B cell (primary cell): ENCODE measurements at regions not wholly inside any gene's neighbourhood (a gene's known extent, or its start where the extent isn't known, plus 50 kb on each side); places are given as distances from the start of the nearest gene placed in this dataset.

ENCODE experiments used
- ATAC-seq: fragments of 200-7000 bp; cut with Tn5 transposase; one replicate; pipeline ENCODE4 v1.10.0; 2021; ENCODE audit warnings: low read depth, mild to moderate bottlenecking, moderate number of reproducible peaks, moderate library complexity
- CTCF ChIA-PET: fragments of 350-600 bp; sonication (Branson Sonifier 250); formaldehyde crosslinking; loops from one replicate; lab custom pipeline; 2021; ENCODE audit warnings: antibody characterized with exemption, inconsistent platforms; lab: Charles Lee
- POLR2A ChIA-PET: fragments of 350-600 bp; sonication (Branson Sonifier 250); formaldehyde crosslinking; loops from one replicate; lab custom pipeline; 2021; ENCODE audit warnings: antibody characterized with exemption; lab: Charles Lee
- DNase-seq: peaks from one replicate; pipeline ENCODE4 v3.0.0; 2013
- H2AFZ ChIP-seq: 2 replicates; pipeline ENCODE4 v1.6.1; 2012; ENCODE audit warnings: mild to moderate bottlenecking, low read depth, low read length; ENCODE audit not compliant: insufficient read depth, poor library complexity, severe bottlenecking
- H3K27ac ChIP-seq, 2 donors: 1 replicate in 1 of 2; 2 replicates in 1 of 2; pipeline ENCODE4 v1.5.1; 2012 to 2013; ENCODE audit warnings: low read length in 2 of 2, mild to moderate bottlenecking in 2 of 2, moderate library complexity in 1 of 2
- H3K27me3 ChIP-seq, 4 experiments: fragments of 200-600 bp in 1 of 4; sonication (generic) in 1 of 4; replicated peaks in 1 of 4; 1 replicate in 2 of 4; 2 replicates in 2 of 4; pipeline versions ENCODE4 v1.6.1 to v1.7.0; 2013 to 2016; ENCODE audit warnings: low read length in 3 of 4, mild to moderate bottlenecking in 2 of 4, mixed read lengths in 1 of 4, moderate library complexity in 1 of 4; ENCODE audit not compliant: insufficient read depth in 4 of 4, control insufficient read depth in 3 of 4; ENCODE audit errors: control extremely low read depth in 1 of 4
- H3K36me3 ChIP-seq, 2 experiments: replicated peaks in 1 of 2; 1 replicate in 1 of 2; 2 replicates in 1 of 2; pipeline versions ENCODE4 v1.6.1 to v1.7.1; 2013; ENCODE audit warnings: low read length in 1 of 2; ENCODE audit not compliant: insufficient read depth in 2 of 2, control insufficient read depth in 1 of 2; ENCODE audit errors: control extremely low read depth in 1 of 2, extremely low read depth in 1 of 2
- H3K4me1 ChIP-seq, 2 donors: fragments of 200-600 bp in 1 of 2; sonication (generic) in 1 of 2; 1 replicate in 1 of 2; 2 replicates in 1 of 2; pipeline versions ENCODE4 v1.5.1 to v1.6.1; 2013 to 2017; ENCODE audit warnings: low read length in 2 of 2; ENCODE audit not compliant: control insufficient read depth in 2 of 2, insufficient read depth in 2 of 2
- H3K4me2 ChIP-seq: replicated peaks from 2 replicates; pipeline ENCODE3; 2012; ENCODE audit warnings: mild to moderate bottlenecking, low read depth, low read length; ENCODE audit not compliant: poor library complexity, severe bottlenecking
- H3K4me3 ChIP-seq, 5 experiments: fragments of 200-600 bp in 1 of 5; sonication (generic) in 1 of 5; 1 replicate in 3 of 5; 2 replicates in 2 of 5; pipeline versions ENCODE4 v1.5.1 to v1.7.0; 2011 to 2016; ENCODE audit warnings: low read length in 4 of 5, mild to moderate bottlenecking in 4 of 5, low read depth in 2 of 5, control low read depth in 1 of 5, moderate library complexity in 1 of 5; ENCODE audit not compliant: insufficient read depth in 1 of 5; ENCODE audit errors: control extremely low read depth in 1 of 5, extremely low read depth in 1 of 5
- H3K79me2 ChIP-seq: fragments of 200-600 bp; sonication (generic); one replicate; pipeline ENCODE4 v1.6.0; 2016; ENCODE audit warnings: low read length; ENCODE audit not compliant: control insufficient read depth, insufficient read depth
- H3K9ac ChIP-seq: fragments of 200-600 bp; sonication (generic); 2 replicates; pipeline ENCODE4 v1.6.1; 2017; ENCODE audit warnings: mild to moderate bottlenecking, low read length, moderate library complexity
- H3K9me3 ChIP-seq, 3 donors: one replicate each; pipeline versions ENCODE4 v1.6.1 to v1.7.1; 2013; ENCODE audit warnings: low read length in 2 of 3; ENCODE audit not compliant: control insufficient read depth in 2 of 3, insufficient read depth in 1 of 3; ENCODE audit errors: control extremely low read depth in 1 of 3
- H4K20me1 ChIP-seq: 2 replicates; pipeline ENCODE4 v1.6.0; 2012; ENCODE audit warnings: mild to moderate bottlenecking, low read length; ENCODE audit not compliant: insufficient read depth, control insufficient read depth, poor library complexity, severe bottlenecking
- H3K27ac Mint-ChIP-seq: one replicate; pipeline ENCODE4 v1.8.0; 2021; ENCODE audit warnings: mixed read lengths
- H3K27me3 Mint-ChIP-seq: one replicate; pipeline ENCODE4 v1.8.0; 2021; ENCODE audit warnings: mixed read lengths
- H3K4me1 Mint-ChIP-seq: one replicate; pipeline ENCODE4 v1.8.0; 2021; ENCODE audit warnings: mixed read lengths
- H3K4me3 Mint-ChIP-seq: one replicate; pipeline ENCODE4 v1.8.0; 2021; ENCODE audit warnings: mixed read lengths
- H3K9me3 Mint-ChIP-seq: one replicate; pipeline ENCODE4 v1.8.0; 2022; ENCODE audit warnings: mixed read lengths; ENCODE audit not compliant: insufficient read depth
- EZH2 ChIP-seq: IDR thresholded peaks from 2 replicates; pipeline ENCODE4 v1.6.1; 2012; ENCODE audit warnings: borderline replicate concordance, low read depth, mild to moderate bottlenecking, moderate library complexity, low read length; ENCODE audit not compliant: insufficient read depth, poor library complexity, severe bottlenecking
- WGBS: methylation state at CpG from one replicate; pipeline ENCODE4 v1.1.5; 2013; ENCODE audit warnings: missing lambda C conversion rate; ENCODE audit not compliant: insufficient coverage; 5-methylcytosine and 5-hydroxymethylcytosine counted together
- intact Hi-C: fragments of 100-400 bp; cut with micrococcal nuclease; formaldehyde crosslinking; loops from one replicate; pipeline ENCODE4 v1.10.0; 2022
- TF ChIP-seq, protein P1 (sequence below): fragments of 200-600 bp; IDR thresholded peaks from one replicate; pipeline ENCODE4 v1.8.0; 2022; ENCODE audit warnings: antibody characterized with exemption, mild to moderate bottlenecking

DNA sequence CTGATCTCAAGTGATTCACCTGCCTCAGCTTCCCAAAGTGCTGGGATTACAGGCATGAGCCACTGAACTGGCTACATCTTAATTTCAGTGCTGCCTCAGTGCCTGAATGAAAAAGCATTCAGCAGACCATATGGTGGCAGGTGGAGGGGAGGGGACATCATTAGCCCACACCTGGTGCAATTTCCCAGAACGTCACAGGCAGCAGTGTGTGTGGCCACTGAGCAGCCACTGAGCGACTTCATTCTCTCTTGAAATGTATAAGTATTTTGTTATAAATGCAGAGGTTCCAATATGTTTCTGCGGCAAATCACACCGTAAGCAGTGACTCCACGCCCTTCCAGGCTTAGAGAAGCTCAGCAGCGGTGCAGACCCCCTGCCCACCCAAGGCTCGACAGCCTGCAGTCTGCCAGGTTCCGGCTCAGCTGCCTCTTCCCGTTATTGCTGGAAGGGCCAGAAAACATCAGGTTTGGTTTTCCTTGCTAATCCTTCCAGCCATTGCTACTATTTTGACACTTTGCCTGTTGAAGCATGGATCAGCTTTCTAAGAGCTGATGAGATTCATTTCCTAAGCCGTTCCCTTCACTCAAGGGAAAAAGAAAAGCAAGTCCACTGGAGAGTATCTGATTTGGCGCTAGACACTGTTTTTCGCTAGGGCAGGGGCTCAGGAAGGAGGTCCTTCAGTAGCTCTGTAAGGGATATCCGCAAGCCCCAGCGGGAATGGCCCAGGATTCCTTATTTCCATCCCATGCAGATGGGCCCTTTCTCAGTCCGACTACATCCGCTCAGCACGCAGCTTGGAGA, 250.7 kb downstream of the VAPA start:
- H3K4me2 ChIP-seq: no peak overlapping the region
- H2AFZ ChIP-seq: no peak overlapping the region
- H3K79me2 ChIP-seq: no peaks in the 10 kb centered on the region
- ATAC-seq (no peak), DNase-seq (no peak)
- Mint-ChIP-seq H3K27me3 (no peaks in the 10 kb centered on the region), H3K27ac (no peak overlapping the region), H3K4me1 (peaks cover 4% of the 10 kb centered on the region), H3K9me3 (no peaks in the 10 kb centered on the region), H3K4me3 (no peak overlapping the region)
- POLR2A ChIA-PET: no interaction called here
- H3K4me3 ChIP-seq: no peak overlapping the region
- TF ChIP-seq, protein P1, sequence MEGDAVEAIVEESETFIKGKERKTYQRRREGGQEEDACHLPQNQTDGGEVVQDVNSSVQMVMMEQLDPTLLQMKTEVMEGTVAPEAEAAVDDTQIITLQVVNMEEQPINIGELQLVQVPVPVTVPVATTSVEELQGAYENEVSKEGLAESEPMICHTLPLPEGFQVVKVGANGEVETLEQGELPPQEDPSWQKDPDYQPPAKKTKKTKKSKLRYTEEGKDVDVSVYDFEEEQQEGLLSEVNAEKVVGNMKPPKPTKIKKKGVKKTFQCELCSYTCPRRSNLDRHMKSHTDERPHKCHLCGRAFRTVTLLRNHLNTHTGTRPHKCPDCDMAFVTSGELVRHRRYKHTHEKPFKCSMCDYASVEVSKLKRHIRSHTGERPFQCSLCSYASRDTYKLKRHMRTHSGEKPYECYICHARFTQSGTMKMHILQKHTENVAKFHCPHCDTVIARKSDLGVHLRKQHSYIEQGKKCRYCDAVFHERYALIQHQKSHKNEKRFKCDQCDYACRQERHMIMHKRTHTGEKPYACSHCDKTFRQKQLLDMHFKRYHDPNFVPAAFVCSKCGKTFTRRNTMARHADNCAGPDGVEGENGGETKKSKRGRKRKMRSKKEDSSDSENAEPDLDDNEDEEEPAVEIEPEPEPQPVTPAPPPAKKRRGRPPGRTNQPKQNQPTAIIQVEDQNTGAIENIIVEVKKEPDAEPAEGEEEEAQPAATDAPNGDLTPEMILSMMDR: no peak
- TF ChIP-seq EZH2: no peak
- H3K9ac ChIP-seq: no peak overlapping the region
- peaks cover 0 to 3% of the 10 kb centered on the region in 2 donors for H3K4me1 ChIP-seq
- no peak overlapping the region for H3K27ac ChIP-seq
- no peaks in the 10 kb centered on the region for H3K9me3 ChIP-seq
- no peaks in the 10 kb centered on the region for H3K36me3 ChIP-seq
- H4K20me1 ChIP-seq: no peaks in the 10 kb centered on the region
- CTCF ChIA-PET: interaction anchor here (0.6 kb wide), 1 partner anchor 301 kb away, joined by 3 read pairs; no protein-coding TSS in a partner anchor
- H3K27me3 ChIP-seq: no peaks in the 10 kb centered on the region
- WGBS: 95% methylated on average over 12 of the region's 17 CpGs
- intact Hi-C loops: no loop called here

DNA sequence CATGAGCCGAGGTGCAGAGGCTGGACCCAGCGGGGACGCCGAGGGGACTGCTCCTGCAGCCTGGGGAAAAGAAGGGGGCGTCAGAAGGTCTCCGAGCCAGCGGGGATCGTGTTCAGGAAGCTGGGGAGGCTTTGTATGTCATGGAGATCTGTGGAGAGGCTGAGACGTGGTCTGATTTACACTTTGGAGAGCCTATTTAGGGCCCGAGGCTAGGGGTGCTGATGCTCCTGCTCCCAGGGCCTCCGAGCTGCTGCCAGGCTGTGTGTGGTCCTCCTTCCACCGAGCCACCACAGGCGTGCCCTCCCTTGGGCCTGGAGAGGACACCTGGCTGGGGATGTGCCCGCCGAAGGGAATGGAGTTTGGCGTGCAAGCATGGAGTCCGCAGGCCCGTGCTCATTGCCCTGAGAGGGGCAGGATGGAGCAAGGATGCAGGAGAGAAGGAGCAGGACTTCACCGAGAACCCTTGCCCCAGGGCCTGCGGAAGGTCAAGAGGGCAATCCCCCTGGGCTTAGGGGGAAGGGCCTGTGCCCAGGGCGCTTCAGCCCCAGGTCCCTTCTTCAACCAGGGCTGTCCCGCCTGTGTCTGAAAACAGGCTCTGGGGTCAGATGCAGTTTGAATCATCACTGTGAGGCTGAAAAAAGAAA, 252.5 kb downstream of the VAPA start:
- no peak for TF ChIP-seq EZH2
- TF ChIP-seq, protein P1: no peak
- intact Hi-C loops: no loop called here
- ChIA-PET CTCF (no interaction called here), POLR2A (no interaction called here)
- Histone ChIP-seq H3K4me1 (peaks cover 0 to 3% of the 10 kb centered on the region in 2 donors), H3K9ac (no peak overlapping the region), H3K36me3 (no peaks in the 10 kb centered on the region), H3K27ac (no peak overlapping the region), H3K79me2 (no peaks in the 10 kb centered on the region), H3K9me3 (no peaks in the 10 kb centered on the region), H3K4me2 (no peak overlapping the region), H3K27me3 (no peaks in the 10 kb centered on the region), H3K4me3 (no peak overlapping the region), H4K20me1 (no peaks in the 10 kb centered on the region), H2AFZ (no peak overlapping the region)
- H3K4me1 Mint-ChIP-seq: peaks cover 4% of the 10 kb centered on the region
- no peak overlapping the region for H3K27ac Mint-ChIP-seq
- ATAC-seq (no peak), DNase-seq (no peak)
- H3K4me3 Mint-ChIP-seq: no peak overlapping the region
- no peaks in the 10 kb centered on the region for H3K9me3 Mint-ChIP-seq
- no peaks in the 10 kb centered on the region for H3K27me3 Mint-ChIP-seq
- WGBS: 93% methylated on average over 22 of the region's 22 CpGs
